Choroid plexus epithelial cell (primary cell): ENCODE measurements at regions not wholly inside any gene's neighbourhood (a gene's known extent, or its start where the extent isn't known, plus 50 kb on each side); places are given as distances from the start of the nearest gene placed in this dataset.

Experiments used
- DNase-seq: peaks from one replicate; pipeline ENCODE4 v3.0.0-alpha.2; 2010; ENCODE audit warnings: low read depth
- H3K4me3 ChIP-seq: 2 replicates; pipeline ENCODE4 v1.5.1; 2011; ENCODE audit warnings: low read depth, mild to moderate bottlenecking, control low read depth, low read length, moderate library complexity
- TF ChIP-seq, protein P1 (sequence below): conservative IDR thresholded peaks from 2 replicates; pipeline ENCODE4 v1.5.1; 2011; ENCODE audit warnings: low read depth, mild to moderate bottlenecking, control low read depth, inconsistent platforms, low read length, moderate library complexity

DNA sequence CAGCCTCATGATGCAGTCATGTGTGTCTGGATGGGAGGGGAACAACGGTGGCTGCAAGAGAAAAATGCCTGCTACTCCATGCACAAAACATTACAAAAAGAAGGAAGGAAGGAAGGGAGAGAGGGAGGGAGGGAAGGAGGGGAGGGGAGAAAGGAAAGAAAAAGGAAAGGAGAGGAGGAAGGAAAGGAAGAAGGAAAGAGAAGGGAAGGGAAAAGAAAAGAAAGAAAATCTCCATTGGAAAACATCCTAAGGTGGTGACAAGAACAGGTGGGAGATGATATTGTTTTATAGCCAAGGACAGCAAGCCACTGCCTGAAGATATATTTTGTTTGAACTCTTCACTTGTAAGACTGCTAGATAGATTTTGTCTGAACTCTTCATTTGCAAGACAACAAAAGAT is 171.8 kb upstream of the EGLN3 start:
- no peak overlapping the region for H3K4me3 ChIP-seq
- TF ChIP-seq, protein P1, sequence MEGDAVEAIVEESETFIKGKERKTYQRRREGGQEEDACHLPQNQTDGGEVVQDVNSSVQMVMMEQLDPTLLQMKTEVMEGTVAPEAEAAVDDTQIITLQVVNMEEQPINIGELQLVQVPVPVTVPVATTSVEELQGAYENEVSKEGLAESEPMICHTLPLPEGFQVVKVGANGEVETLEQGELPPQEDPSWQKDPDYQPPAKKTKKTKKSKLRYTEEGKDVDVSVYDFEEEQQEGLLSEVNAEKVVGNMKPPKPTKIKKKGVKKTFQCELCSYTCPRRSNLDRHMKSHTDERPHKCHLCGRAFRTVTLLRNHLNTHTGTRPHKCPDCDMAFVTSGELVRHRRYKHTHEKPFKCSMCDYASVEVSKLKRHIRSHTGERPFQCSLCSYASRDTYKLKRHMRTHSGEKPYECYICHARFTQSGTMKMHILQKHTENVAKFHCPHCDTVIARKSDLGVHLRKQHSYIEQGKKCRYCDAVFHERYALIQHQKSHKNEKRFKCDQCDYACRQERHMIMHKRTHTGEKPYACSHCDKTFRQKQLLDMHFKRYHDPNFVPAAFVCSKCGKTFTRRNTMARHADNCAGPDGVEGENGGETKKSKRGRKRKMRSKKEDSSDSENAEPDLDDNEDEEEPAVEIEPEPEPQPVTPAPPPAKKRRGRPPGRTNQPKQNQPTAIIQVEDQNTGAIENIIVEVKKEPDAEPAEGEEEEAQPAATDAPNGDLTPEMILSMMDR: no peak
- no peak for DNase-seq

DNA sequence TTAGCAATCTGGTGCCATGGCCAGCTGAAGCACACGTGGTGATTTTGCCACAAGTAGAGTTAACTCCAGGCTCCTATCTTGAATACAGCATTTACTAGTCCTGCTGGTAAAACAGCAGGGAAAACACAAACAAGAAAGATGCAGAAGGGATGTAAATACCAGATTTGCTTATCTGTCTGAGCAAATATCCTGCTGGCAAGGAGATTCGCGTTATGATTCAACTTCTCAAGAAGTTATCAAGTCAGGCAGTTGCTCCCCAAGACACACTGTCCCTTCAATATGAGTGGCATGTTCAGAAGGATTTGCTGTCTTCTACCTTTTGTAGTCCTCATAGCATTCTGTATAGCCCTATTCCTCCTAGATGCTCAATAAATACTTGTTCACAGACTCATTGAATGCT is 171.2 kb upstream of the EGLN3 start:
- TF ChIP-seq, protein P1: no peak
- H3K4me3 ChIP-seq: no peak overlapping the region
- DNase-seq: no peak

DNA sequence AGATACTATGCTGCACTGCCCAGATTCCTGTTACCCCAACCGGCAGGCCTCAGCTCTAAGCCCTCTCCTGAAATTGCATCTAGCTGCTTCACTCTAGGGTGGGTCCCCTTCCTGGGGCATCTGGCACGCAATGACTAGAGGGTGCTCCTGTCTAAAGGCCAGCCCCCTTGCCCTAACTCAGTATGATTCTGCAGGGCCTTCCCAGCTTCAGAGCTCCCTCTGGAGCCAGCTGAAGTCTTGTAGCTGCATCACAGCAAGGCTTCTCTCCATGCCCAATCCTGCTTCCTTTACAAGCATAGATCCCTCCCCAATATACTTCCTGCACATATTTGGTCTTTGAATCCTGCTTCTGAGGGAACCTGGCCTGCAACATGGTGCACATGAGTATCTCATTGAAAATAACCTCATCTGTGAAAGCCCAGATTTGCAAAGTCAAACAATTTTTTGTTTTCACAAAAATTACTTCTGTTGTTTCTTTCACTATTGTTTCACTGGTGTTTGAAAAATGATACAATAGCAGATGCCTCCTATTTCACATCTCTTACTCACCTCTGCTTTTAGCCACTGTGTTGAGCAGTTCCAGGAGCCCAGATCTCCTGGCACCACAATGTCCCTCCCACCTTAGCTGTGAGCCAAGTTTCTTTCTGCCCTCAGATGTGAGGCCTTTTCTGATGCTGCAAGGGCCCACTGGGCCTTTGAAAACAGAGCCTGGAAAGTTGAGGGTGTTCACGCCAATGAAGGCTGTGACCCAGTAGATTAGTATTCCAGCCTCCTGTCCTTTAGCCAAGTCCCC is 169.5 kb upstream of the EGLN3 start:
- no peak overlapping the region for H3K4me3 ChIP-seq
- TF ChIP-seq, protein P1: no peak
- DNase-seq: no peak

DNA sequence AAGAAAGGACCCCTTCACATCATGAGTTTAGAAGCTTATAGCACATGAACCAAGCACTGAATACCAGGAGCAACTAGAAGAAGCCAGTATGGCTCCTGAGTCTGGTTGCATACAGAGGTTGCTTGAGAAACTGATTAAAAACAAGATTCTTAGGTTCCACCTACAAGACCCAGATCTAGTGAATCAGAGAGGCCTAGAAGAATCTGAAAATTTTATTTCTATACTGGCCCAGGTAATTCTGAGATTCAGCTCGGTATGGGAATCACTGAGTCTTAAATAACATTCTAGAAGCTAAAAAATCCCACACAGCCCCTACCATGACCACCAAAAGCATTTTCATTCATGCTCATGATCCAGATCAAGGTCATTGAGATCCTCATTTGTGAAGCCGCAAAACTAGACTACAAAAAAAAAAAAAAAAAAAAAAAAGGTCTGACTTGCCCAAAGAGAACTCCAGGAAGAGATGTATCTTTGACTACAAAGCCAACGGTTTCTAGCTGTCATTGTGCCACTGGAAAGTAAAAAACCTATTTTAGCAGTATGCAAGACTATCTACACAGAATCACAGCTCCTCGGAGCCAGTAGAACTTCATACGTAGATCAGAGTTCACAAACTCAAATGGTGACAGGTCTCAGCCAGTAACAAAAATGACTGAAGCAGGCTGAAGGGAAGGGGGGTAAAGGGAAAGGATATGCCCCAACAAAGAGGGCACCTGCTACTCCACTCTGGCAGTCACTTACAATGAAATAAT is 168.4 kb upstream of the EGLN3 start:
- no peak for DNase-seq
- H3K4me3 ChIP-seq: no peak overlapping the region
- TF ChIP-seq, protein P1: no peak

DNA sequence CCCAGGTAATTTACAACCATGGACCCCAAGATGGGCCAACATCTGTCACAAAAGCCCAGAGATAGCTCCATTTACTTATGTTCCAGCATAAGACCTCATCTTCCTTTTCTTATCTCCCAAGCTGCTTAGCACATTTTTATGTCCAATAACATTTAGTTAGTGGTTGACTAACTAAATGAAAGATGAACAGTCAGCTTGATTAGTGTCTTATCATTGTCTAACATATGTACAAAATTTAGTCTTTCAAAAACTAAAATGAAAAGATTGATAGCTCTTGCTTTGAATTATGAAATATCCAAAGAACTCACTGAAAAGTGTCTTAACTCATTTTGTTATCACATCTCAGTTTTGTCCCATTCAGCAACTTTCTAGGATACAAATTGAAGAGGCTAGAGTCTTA is 163.1 kb upstream of the EGLN3 start:
- no peak overlapping the region for H3K4me3 ChIP-seq
- DNase-seq: no peak
- TF ChIP-seq, protein P1: no peak

DNA sequence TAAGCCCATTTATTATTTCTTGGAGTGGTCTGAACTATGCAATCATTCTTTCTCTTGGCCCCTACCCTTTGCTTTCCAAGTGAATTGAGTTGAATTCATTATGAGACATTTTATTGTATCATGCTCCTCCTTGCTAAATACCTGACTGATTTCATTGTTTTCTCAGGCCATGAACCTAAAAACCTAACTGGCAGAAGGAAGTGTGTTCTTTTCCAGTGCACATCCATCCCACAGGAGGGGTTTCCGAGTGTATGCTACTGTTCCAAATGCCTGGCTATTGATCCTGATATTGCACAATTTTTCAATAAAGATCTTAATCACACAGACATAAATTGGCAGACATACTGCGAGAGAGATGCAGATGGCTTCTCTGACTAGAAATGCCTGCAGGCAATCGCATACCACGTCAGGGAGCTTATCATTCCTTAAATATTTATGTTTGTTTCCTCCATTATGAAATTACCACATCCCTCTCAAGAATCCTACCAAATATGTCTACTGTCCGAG is 162.2 kb upstream of the EGLN3 start:
- H3K4me3 ChIP-seq: no peak overlapping the region
- DNase-seq: peak; percentile 51
- TF ChIP-seq, protein P1: no peak

DNA sequence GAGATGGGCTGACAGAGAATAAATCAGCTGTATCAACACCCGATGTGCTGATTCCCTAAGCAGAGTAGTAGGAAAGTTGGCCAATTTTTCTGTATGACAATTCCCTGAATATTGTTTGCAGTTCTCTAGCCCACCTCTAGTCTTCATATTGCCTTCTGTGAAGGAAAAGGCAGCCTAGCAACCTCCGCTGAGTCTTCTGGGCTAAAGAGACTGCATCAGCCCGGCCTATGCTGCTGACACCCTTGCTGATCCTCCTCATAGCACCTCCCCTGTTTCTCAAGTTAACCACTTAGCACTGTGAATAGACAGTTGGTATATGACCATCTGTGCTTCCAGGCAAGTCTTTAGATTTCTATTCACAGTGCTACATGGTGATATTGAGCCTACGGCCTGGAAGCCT is 161.1 kb upstream of the EGLN3 start:
- DNase-seq: no peak
- no peak overlapping the region for H3K4me3 ChIP-seq
- TF ChIP-seq, protein P1: peak; percentile 10
